IMR-90 (cell line): ENCODE measurements at regions not wholly inside any gene's neighbourhood (a gene's known extent, or its start where the extent isn't known, plus 50 kb on each side); places are given as distances from the start of the nearest gene placed in this dataset.

ENCODE experiments used
- ATAC-seq: fragments of 200-7000 bp; cut with Tn5 transposase; 2 replicates; pipeline ENCODE4 v1.9.1; 2020; ENCODE audit warnings: low read depth, mild to moderate bottlenecking, moderate library complexity
- BruUV-seq: library from RNA; stranded (reverse); fragments of 400-500 nt; replicated peaks from 2 replicates; lab custom pipeline; 2021; lab: Mats Ljungman, UMichigan
- CTCF ChIA-PET: fragments of 300-600 bp; formaldehyde crosslinking; extraction: SDS; loops from one replicate; lab custom pipeline; 2021; ENCODE audit warnings: antibody characterized with exemption; lab: Yijun Ruan, JAX
- POLR2A ChIA-PET: fragments of 300-600 bp; sonication (Branson Sonifier 250); formaldehyde crosslinking; loops from one replicate; lab custom pipeline; 2022; ENCODE audit warnings: antibody characterized with exemption; ENCODE audit not compliant: unreplicated experiment; lab: Charles Lee
- DNase-seq: peaks from one replicate; pipeline ENCODE4 v3.0.0; 2013
- H2AFZ ChIP-seq: replicated peaks from 2 replicates; pipeline ENCODE3; 2013; ENCODE audit warnings: low read length, mild to moderate bottlenecking; ENCODE audit not compliant: poor library complexity
- H2AK5ac ChIP-seq: 2 replicates; pipeline ENCODE4 v1.6.1; 2013; ENCODE audit warnings: low read depth, low read length, inconsistent platforms
- H2AK9ac ChIP-seq: replicated peaks from 2 replicates; pipeline ENCODE3; 2013; ENCODE audit warnings: mild to moderate bottlenecking, low read depth, low read length, moderate library complexity; ENCODE audit not compliant: poor library complexity
- H2BK120ac ChIP-seq: 2 replicates; pipeline ENCODE4 v1.6.1; 2013; ENCODE audit warnings: low read depth, low read length, inconsistent platforms
- H2BK15ac ChIP-seq: 3 replicates; pipeline ENCODE4 v1.6.1; 2013; ENCODE audit warnings: low read depth, low read length, inconsistent platforms
- H2BK20ac ChIP-seq: 2 replicates; pipeline ENCODE4 v1.6.1; 2013; ENCODE audit warnings: low read depth, mild to moderate bottlenecking, inconsistent platforms, low read length, moderate library complexity
- H2BK5ac ChIP-seq: 2 replicates; pipeline ENCODE4 v1.6.1; 2013; ENCODE audit warnings: mild to moderate bottlenecking, low read depth, low read length, inconsistent platforms; ENCODE audit not compliant: poor library complexity, severe bottlenecking
- H3K14ac ChIP-seq: replicated peaks from 2 replicates; pipeline ENCODE4 v1.6.1; 2013; ENCODE audit warnings: low read depth, low read length, inconsistent platforms
- H3K18ac ChIP-seq: 2 replicates; pipeline ENCODE4 v1.6.1; 2013; ENCODE audit warnings: low read depth, low read length, control low read depth
- H3K23ac ChIP-seq: 2 replicates; pipeline ENCODE4 v1.6.1; 2013; ENCODE audit warnings: low read depth, low read length, inconsistent platforms
- H3K27ac ChIP-seq: 2 replicates; pipeline ENCODE4 v1.5.1; 2013; ENCODE audit warnings: mild to moderate bottlenecking, control low read depth, low read length; ENCODE audit not compliant: insufficient read depth
- H3K27me3 ChIP-seq: 2 replicates; pipeline ENCODE4 v1.6.1; 2013; ENCODE audit warnings: low read length; ENCODE audit not compliant: control insufficient read depth, insufficient read depth
- H3K36me3 ChIP-seq: 2 replicates; pipeline ENCODE4 v1.6.1; 2013; ENCODE audit warnings: low read length, mixed read lengths; ENCODE audit not compliant: control insufficient read depth, insufficient read depth
- H3K4ac ChIP-seq: 2 replicates; pipeline ENCODE4 v1.6.1; 2013; ENCODE audit warnings: low read depth, low read length, inconsistent platforms
- H3K4me1 ChIP-seq: 2 replicates; pipeline ENCODE4 v1.6.1; 2013; ENCODE audit warnings: low read length, mixed read lengths; ENCODE audit not compliant: control insufficient read depth, insufficient read depth
- H3K4me2 ChIP-seq: 2 replicates; pipeline ENCODE4 v1.6.1; 2013; ENCODE audit warnings: low read depth, mild to moderate bottlenecking, control low read depth, low read length, moderate library complexity
- H3K4me3 ChIP-seq: 2 replicates; pipeline ENCODE4 v1.5.1; 2013; ENCODE audit warnings: low read depth, mild to moderate bottlenecking, control low read depth, low read length, moderate library complexity; ENCODE audit not compliant: insufficient read depth
- H3K56ac ChIP-seq: 2 replicates; pipeline ENCODE4 v1.6.1; 2013; ENCODE audit warnings: low read length, inconsistent platforms; ENCODE audit not compliant: insufficient read depth; ENCODE audit errors: extremely low read depth
- H3K79me1 ChIP-seq, 2 experiments: 2 replicates each; pipeline ENCODE4 v1.6.1; 2013; ENCODE audit warnings: low read length in 2 of 2, inconsistent platforms in 1 of 2, low read depth in 1 of 2
- H3K9ac ChIP-seq: 2 replicates; pipeline ENCODE4 v1.6.1; 2013; ENCODE audit warnings: low read depth, low read length, control low read depth
- H3K9me1 ChIP-seq: 2 replicates; pipeline ENCODE4 v1.6.1; 2013; ENCODE audit warnings: low read length, inconsistent platforms; ENCODE audit not compliant: insufficient read depth
- H3K9me3 ChIP-seq: 2 replicates; pipeline ENCODE4 v1.6.1; 2013; ENCODE audit warnings: low read length; ENCODE audit not compliant: control insufficient read depth, insufficient read depth
- H4K20me1 ChIP-seq: 2 replicates; pipeline ENCODE4 v1.6.1; 2013; ENCODE audit warnings: low read length, inconsistent platforms; ENCODE audit not compliant: insufficient read depth
- H4K5ac ChIP-seq: 2 replicates; pipeline ENCODE4 v1.6.1; 2013; ENCODE audit warnings: mild to moderate bottlenecking, low read depth, low read length, control low read depth
- H4K8ac ChIP-seq, 2 experiments: 2 replicates each; pipeline ENCODE4 v1.6.1; 2013; ENCODE audit warnings: low read depth in 2 of 2, low read length in 2 of 2, control low read depth in 1 of 2, inconsistent platforms in 1 of 2
- H4K91ac ChIP-seq: 2 replicates; pipeline ENCODE4 v1.6.1; 2013; ENCODE audit warnings: low read depth, low read length, inconsistent platforms; ENCODE audit not compliant: insufficient read depth
- BHLHE40 ChIP-seq: fragments of 150-350 bp; IDR thresholded peaks from 2 replicates; pipeline ENCODE4 v1.6.1; 2016; ENCODE audit warnings: mild to moderate bottlenecking, low read depth, low read length
- MXI1 ChIP-seq: IDR thresholded peaks from 2 replicates; pipeline ENCODE4 v1.6.1; 2012; ENCODE audit warnings: low read depth, mild to moderate bottlenecking, low read length, moderate library complexity, borderline replicate concordance
- NFE2L2 ChIP-seq: fragments of 150-350 bp; IDR thresholded peaks from 2 replicates; pipeline ENCODE4 v1.6.1; 2016; ENCODE audit warnings: low read depth, mild to moderate bottlenecking, low read length
- POLR2A ChIP-seq: IDR thresholded peaks from 2 replicates; pipeline ENCODE4 v1.6.1; 2012; ENCODE audit warnings: mild to moderate bottlenecking, low read depth, low read length
- SMC3 ChIP-seq: fragments of 150-350 bp; IDR thresholded peaks from 2 replicates; pipeline ENCODE4 v1.6.1; 2016; ENCODE audit warnings: low read depth, mild to moderate bottlenecking, antibody characterized with exemption, low read length, moderate library complexity
- WGBS, 2 experiments: methylation state at CpG; one replicate each; pipeline versions ENCODE4 v1.1.5 to v1.1.7; 2013; ENCODE audit warnings: missing lambda C conversion rate in 2 of 2; ENCODE audit not compliant: insufficient read length in 1 of 2; ENCODE audit errors: extremely low coverage in 2 of 2; 5-methylcytosine and 5-hydroxymethylcytosine counted together
- dilution Hi-C: fragments of 300-500 bp; cut with HindIII; formaldehyde crosslinking; loops from one replicate; pipeline ENCODE4 v1.14.3; 2018; ENCODE audit warnings: low sequenced_read_pairs; ENCODE audit not compliant: unreplicated experiment
- in situ Hi-C: fragments of 300-500 bp; cut with MboI; formaldehyde crosslinking; loops from 3 replicates; pipeline ENCODE4 v1.14.3; 2019; ENCODE audit warnings: low sequenced_read_pairs, inconsistent platforms, mixed read lengths
- intact Hi-C: fragments of 100-400 bp; cut with micrococcal nuclease; formaldehyde crosslinking; loops from 2 replicates; pipeline ENCODE4 v1.10.0; 2022

- H3K56ac ChIP-seq = no peak overlapping the region
- ATAC-seq = no peak
- no peaks in the 10 kb centered on the region for H4K20me1 ChIP-seq
- no peak overlapping the region for H2BK120ac ChIP-seq
- H3K14ac ChIP-seq = no peak overlapping the region
- H3K36me3 ChIP-seq = no peaks in the 10 kb centered on the region
- no peak overlapping the region for H2AK9ac ChIP-seq
- dilution Hi-C loops = no loop called here
- H3K27me3 ChIP-seq = no peaks in the 10 kb centered on the region; the same call in none of the 2 replicates
- no peak overlapping the region for H4K8ac ChIP-seq
- no peak overlapping the region for H3K23ac ChIP-seq
- in situ Hi-C loops = loop anchor here (25.0 kb wide), 1 partner anchor 1080 kb away; no protein-coding TSS in a partner anchor
- no peaks in the 10 kb centered on the region for H3K4me1 ChIP-seq
- H3K4ac ChIP-seq = no peak overlapping the region
- H3K4me2 ChIP-seq = no peak overlapping the region
- no peak overlapping the region for H3K4me3 ChIP-seq
- no peaks in the 10 kb centered on the region for H3K79me1 ChIP-seq
- H2BK20ac ChIP-seq = no peak overlapping the region
- no peak for DNase-seq
- H3K27ac ChIP-seq = no peak overlapping the region
- no peak overlapping the region for H2AFZ ChIP-seq
- ChIA-PET POLR2A (no interaction called here), CTCF (interaction anchor here (0.6 to 0.7 kb wide), 3 partner anchors 86 to 1790 kb away, joined by 3 read pairs; no protein-coding TSS in a partner anchor)
- no peak overlapping the region for H3K18ac ChIP-seq
- BruUV-seq = no TSS peak
- intact Hi-C loops = loop anchor here (2.0 to 10.0 kb wide), 4 partner anchors 325 to 1466 kb away; no protein-coding TSS in a partner anchor
- no peak overlapping the region for H4K5ac ChIP-seq
- H2BK15ac ChIP-seq = no peak overlapping the region
- H4K91ac ChIP-seq = no peak overlapping the region
- H2BK5ac ChIP-seq = no peak overlapping the region
- WGBS, 2 experiments = no CpG with 5 or more reads among the region's 4 CpGs
- H3K9me1 ChIP-seq = no peaks in the 10 kb centered on the region
- H2AK5ac ChIP-seq = no peak overlapping the region
- H3K9ac ChIP-seq = no peak overlapping the region
- TF ChIP-seq SMC3 (no peak), BHLHE40 (no peak), NFE2L2 (no peak), POLR2A (no peak), MXI1 (no peak)
- H3K9me3 ChIP-seq = no peaks in the 10 kb centered on the region
These were observed 163.7 kb upstream of the KIF2A start for GRCh38 chr5:62142351-62142750.
